Vagina (tissue), 2 donors: ENCODE measurements at regions not wholly inside any gene's neighbourhood (a gene's known extent, or its start where the extent isn't known, plus 50 kb on each side); places are given as distances from the start of the nearest gene placed in this dataset.
A peak's percentile ranks its signal among the peaks of the same experiment; 100 is the strongest.

ENCODE experiments used
- DNase-seq, 2 donors: peaks; one replicate each; pipeline ENCODE4 v3.0.0-alpha.2; 2017; ENCODE audit errors: extremely low spot score in 2 of 2
- H3K27ac ChIP-seq: fragments of 200-600 bp; sonication (generic); one replicate; pipeline ENCODE4 v1.5.1; 2019
- H3K27me3 ChIP-seq: fragments of 200-600 bp; sonication (generic); one replicate; pipeline ENCODE4 v1.5.1; 2019
- H3K36me3 ChIP-seq, 2 donors: fragments of 200-600 bp; sonication (generic); one replicate each; pipeline ENCODE4 v1.5.1; 2017 to 2019
- H3K4me1 ChIP-seq: fragments of 200-600 bp; sonication (generic); one replicate; pipeline ENCODE4 v1.5.1; 2019
- H3K4me3 ChIP-seq, 2 donors: fragments of 200-600 bp; sonication (generic); 1 replicate in 1 of 2; 2 replicates in 1 of 2; pipeline ENCODE4 v1.5.1; 2016 to 2019
- H3K9me3 ChIP-seq: fragments of 200-600 bp; sonication (generic); one replicate; pipeline ENCODE4 v1.5.1; 2019
- CTCF ChIP-seq, 3 experiments: fragments of 450-650 bp in 2 of 3; fragments of 200-600 bp in 1 of 3; sonication (generic) in 1 of 3; IDR thresholded peaks; one replicate each; pipeline ENCODE4 v1.5.1; 2017 to 2019; ENCODE audit warnings: antibody characterized with exemption in 3 of 3, mild to moderate bottlenecking in 2 of 3, moderate library complexity in 2 of 3
- POLR2A ChIP-seq, 2 donors: fragments of 450-650 bp; IDR thresholded peaks; one replicate each; pipeline ENCODE4 v1.6.1; 2017; ENCODE audit warnings: antibody characterized with exemption in 2 of 2, mild to moderate bottlenecking in 2 of 2, moderate library complexity in 2 of 2
- POLR2AphosphoS5 ChIP-seq, 2 donors: sonication (generic); formaldehyde crosslinking; IDR thresholded peaks; one replicate each; pipeline ENCODE4 v1.9.0; 2017; ENCODE audit warnings: antibody characterized with exemption in 2 of 2, mild to moderate bottlenecking in 2 of 2, low read depth in 1 of 2; ENCODE audit not compliant: insufficient read depth in 1 of 2
- intact Hi-C: fragments of 100-400 bp; cut with DNase I; formaldehyde crosslinking; loops from one replicate; pipeline ENCODE4 v1.15.1; 2023

- H3K27ac ChIP-seq: no peak overlapping the region
- DNase-seq: no peak
- intact Hi-C loops: no loop called here
Observed at GRCh38 chr11:8818421-8818820, 92.6 kb upstream of the AKIP1 start.

DNA sequence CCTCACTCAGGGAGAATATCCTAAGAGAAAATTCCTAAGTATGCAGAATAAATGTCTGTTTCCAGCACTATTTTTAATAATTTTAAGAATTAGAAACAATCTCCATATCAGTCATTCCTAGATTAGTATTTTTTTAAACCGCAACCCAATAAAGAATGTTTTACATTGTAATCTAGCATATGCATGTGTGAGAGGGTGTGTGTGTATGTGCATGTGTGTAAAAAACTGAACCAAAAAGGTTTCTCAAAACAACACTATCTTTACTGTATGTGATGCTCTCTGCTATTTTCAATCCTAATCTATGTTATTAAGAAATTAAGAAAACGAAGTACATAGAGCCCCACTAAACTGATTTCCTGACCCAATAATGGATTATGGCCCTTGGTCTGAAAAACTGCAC lies 90.6 kb upstream of the AKIP1 start:
- Histone ChIP-seq H3K36me3 (no peaks in the 10 kb centered on the region), H3K27ac (no peak overlapping the region), H3K9me3 (no peaks in the 10 kb centered on the region), H3K4me1 (no peaks in the 10 kb centered on the region), H3K27me3 (no peaks in the 10 kb centered on the region), H3K4me3 (no peak overlapping the region)
- TF ChIP-seq POLR2A (IDR thresholded peaks at IDR 0.05): no peak
- no peak for TF ChIP-seq CTCF (IDR thresholded peaks at IDR 0.05)
- TF ChIP-seq POLR2AphosphoS5 (IDR thresholded peaks at IDR 0.05; ENCODE audit: insufficient read depth in 1 of 2, low read depth in 1 of 2): no peak
- DNase-seq: no peak
- intact Hi-C loops: no loop called here

More at GRCh38 chr11:8818421-8818820, 92.6 kb upstream of the AKIP1 start:
- TF ChIP-seq POLR2AphosphoS5 (IDR thresholded peaks at IDR 0.05; ENCODE audit: insufficient read depth in 1 of 2, low read depth in 1 of 2): no peak
- TF ChIP-seq CTCF (IDR thresholded peaks at IDR 0.05): no peak
- no peak for TF ChIP-seq POLR2A (IDR thresholded peaks at IDR 0.05)
- Histone ChIP-seq H3K4me1 (peaks cover 10% of the 10 kb centered on the region), H3K36me3 (no peaks in the 10 kb centered on the region), H3K4me3 (no peak overlapping the region), H3K27me3 (no peaks in the 10 kb centered on the region), H3K9me3 (no peaks in the 10 kb centered on the region)

DNA sequence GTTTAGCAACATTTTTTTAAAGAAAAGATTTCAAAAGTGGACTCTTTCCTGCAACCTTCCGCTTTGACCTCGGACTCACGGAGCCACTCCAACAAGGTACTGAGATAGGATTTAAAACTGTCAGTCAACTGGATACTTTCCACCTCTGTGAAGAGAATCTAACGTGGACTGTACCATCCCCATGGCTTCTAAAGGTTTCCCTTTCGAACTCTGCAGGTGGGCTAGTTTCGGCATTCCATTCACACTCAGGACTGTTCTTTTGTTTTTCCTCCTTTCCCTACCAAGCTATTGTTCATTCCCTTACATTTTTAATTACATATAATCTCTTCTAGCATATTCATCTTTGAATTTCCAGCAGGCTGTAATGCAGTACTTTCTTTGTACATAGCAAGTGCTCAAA lies 88.5 kb upstream of the AKIP1 start:
- Histone ChIP-seq H3K27me3 (no peaks in the 10 kb centered on the region), H3K9me3 (no peaks in the 10 kb centered on the region), H3K36me3 (no peaks in the 10 kb centered on the region), H3K4me1 (no peaks in the 10 kb centered on the region), H3K4me3 (no peak overlapping the region), H3K27ac (no peak overlapping the region)
- intact Hi-C loops: no loop called here
- TF ChIP-seq CTCF (IDR thresholded peaks at IDR 0.05) (no peak), POLR2A (IDR thresholded peaks at IDR 0.05) (no peak), POLR2AphosphoS5 (IDR thresholded peaks at IDR 0.05; ENCODE audit: insufficient read depth in 1 of 2, low read depth in 1 of 2) (no peak)
- DNase-seq: no peak

- H3K27ac ChIP-seq: no peak overlapping the region
- H3K4me3 ChIP-seq: no peak overlapping the region
- no peaks in the 10 kb centered on the region for H3K4me1 ChIP-seq
- H3K27me3 ChIP-seq: no peaks in the 10 kb centered on the region
- no peaks in the 10 kb centered on the region for H3K9me3 ChIP-seq
- intact Hi-C loops: no loop called here
- no peaks in the 10 kb centered on the region for H3K36me3 ChIP-seq
- no peak for TF ChIP-seq POLR2AphosphoS5 (IDR thresholded peaks at IDR 0.05; ENCODE audit: insufficient read depth in 1 of 2, low read depth in 1 of 2)
- no peak for TF ChIP-seq POLR2A (IDR thresholded peaks at IDR 0.05)
- no peak for TF ChIP-seq CTCF (IDR thresholded peaks at IDR 0.05)
- DNase-seq: no peak
Observed at GRCh38 chr11:8823174-8823742, 87.7 kb upstream of the AKIP1 start.

GRCh38 chr11:8826139-8826786 lies 84.7 kb upstream of the AKIP1 start:
- DNase-seq: peak in 1 of 2 donors; percentile 42
- peak overlapping the region; percentile 17 for H3K27ac ChIP-seq
- no peaks in the 10 kb centered on the region for H3K27me3 ChIP-seq
- TF ChIP-seq CTCF (IDR thresholded peaks at IDR 0.05): no peak
- TF ChIP-seq POLR2AphosphoS5 (IDR thresholded peaks at IDR 0.05; ENCODE audit: insufficient read depth in 1 of 2, low read depth in 1 of 2): no peak
- no peak for TF ChIP-seq POLR2A (IDR thresholded peaks at IDR 0.05)
- no peak overlapping the region for H3K4me3 ChIP-seq
- H3K36me3 ChIP-seq: no peaks in the 10 kb centered on the region
- no peaks in the 10 kb centered on the region for H3K9me3 ChIP-seq
- H3K4me1 ChIP-seq: no peaks in the 10 kb centered on the region
- intact Hi-C loops: no loop called here
